ENCODE measurements at regions not wholly inside any gene's neighbourhood (a gene's known extent, or its start where the extent isn't known, plus 50 kb on each side); places are given as distances from the start of the nearest gene placed in this dataset.

DNA sequence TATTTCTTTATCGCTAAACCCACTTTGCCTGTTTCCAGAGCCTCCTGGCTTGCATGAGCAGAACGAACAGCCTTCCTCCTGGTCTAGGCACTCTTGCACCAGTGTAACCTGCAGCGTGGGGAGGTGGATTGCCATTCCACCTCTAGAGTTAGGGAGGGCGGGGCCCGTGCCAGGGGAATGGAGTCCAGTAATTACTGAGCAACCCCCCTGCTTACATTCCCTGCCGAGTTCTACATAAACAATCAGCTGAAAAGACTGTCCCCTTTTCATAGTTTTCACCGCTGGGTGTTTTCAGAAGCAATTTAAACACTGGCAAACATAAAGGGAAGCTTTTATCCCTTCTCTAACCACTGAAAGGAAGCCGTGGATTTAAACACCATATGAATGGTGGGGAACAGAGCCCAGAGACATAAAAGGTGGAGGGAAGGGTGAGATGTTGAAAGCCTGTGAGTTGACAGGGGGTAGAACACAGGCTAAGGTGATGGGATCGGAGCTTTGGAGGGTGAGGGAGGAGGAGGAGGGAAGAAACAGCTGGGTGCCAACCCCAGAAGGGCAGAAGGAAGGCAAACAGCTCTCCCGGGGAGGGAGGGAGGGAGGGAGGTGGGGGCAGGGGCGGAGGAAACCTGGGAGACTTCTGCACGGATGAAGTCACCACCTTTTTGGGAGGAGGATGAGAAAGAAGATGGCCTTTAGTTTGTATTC, 68.0 kb upstream of the WDR26 start:
- no peaks in the 10 kb centered on the region for H3K27me3 ChIP-seq (replicated peaks; ENCODE audit: insufficient read depth)
- TF ChIP-seq EZH2 (IDR thresholded peaks at IDR 0.05; ENCODE audit: insufficient read depth, poor library complexity, severe bottlenecking) (no peak), EZH2phosphoT487 (IDR thresholded peaks at IDR 0.05; ENCODE audit: insufficient read depth, low read depth) (no peak)
- in situ Hi-C loops (cut with MboI), result no loop called here
- no peaks in the 10 kb centered on the region for H3K9me2 ChIP-seq (ENCODE audit: insufficient read depth)
- H3K4me1 ChIP-seq (ENCODE audit: insufficient read depth), result peaks cover 61% of the 10 kb centered on the region
- peaks cover 60% of the 10 kb centered on the region for H3F3A ChIP-seq (ENCODE audit: insufficient read depth)
- no peaks in the 10 kb centered on the region for H4K20me1 ChIP-seq (ENCODE audit: insufficient read depth)
- H2AFZ ChIP-seq, result peak overlapping the region; percentile 82; the same call in 1 of the 2 replicates
- H3K9me3 ChIP-seq (ENCODE audit: low read depth), result no peaks in the 10 kb centered on the region
- no peaks in the 10 kb centered on the region for H3K79me2 ChIP-seq (ENCODE audit: insufficient read depth)
- H3K4me2 ChIP-seq (ENCODE audit: unreplicated experiment), result no peak overlapping the region
- H3K27ac ChIP-seq, result peak overlapping the region; percentile 67; the same call in 1 of the 2 replicates
- no peak overlapping the region for H3K4me3 ChIP-seq
- WGBS, 2 experiments (ENCODE audit: low coverage in 1 of 2, low lambda C conversion rate in 2 of 2, missing lambda C conversion rate in 2 of 2), result 72 to 80% methylated on average over 10 to 12 of the region's 12 CpGs
- H3K9ac ChIP-seq, result peak overlapping the region; percentile 61; the same call in 1 of the 2 replicates
- no peaks in the 10 kb centered on the region for H3K36me3 ChIP-seq (ENCODE audit: low read depth)
- no peak for DNase-seq

DNA sequence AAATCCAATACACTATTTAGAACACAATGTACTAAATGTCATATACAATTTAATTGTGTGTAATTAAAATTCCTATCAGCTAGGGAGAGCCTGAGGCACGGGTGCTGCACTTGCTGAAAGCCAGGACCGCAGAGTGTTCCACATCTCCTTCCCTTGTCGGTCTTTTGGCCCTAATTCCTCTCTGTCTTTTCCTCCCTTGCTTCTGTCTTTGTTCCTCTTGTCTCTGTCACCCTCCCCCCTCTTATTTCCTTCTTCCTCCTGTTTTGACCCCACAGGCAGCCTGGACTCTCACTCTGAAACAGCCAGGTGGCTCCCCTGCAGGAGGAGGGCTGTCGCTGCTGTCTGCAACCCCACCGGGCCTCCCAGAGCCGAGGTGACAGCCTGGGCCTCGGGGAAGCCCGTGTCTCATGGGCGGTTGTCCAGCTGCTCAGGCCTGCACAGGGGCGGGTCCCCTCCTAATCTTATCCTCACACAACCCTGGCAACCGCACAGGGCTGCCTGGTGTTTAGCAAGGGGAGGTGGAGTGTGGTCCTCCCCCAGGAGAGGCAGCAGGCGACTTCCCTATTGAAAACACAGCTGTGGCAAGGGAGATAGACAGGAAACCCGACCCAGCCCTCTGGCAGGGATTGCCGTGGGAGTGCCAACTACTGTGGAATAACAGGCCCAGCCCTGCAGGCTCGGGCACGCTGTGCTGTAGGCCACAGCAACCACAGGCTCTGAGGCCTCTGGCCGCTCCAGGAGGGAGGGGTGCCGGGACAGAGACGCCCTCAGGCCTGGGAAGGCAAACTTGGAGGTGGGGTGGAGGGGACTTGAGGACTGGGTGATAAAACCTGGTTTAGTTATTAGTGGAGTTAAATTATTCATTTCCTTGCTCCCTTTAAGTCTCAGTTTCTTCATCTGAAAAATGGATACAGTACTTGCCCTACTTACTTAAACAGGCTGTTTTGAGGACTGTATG, 68.8 kb upstream of the WDR26 start:
- WGBS, 2 experiments (ENCODE audit: low coverage in 1 of 2, low lambda C conversion rate in 2 of 2, missing lambda C conversion rate in 2 of 2), result 5 to 6% methylated on average over 19 of the region's 19 CpGs
- H3K9ac ChIP-seq, result peak overlapping the region; percentile 61
- TF ChIP-seq EZH2 (IDR thresholded peaks at IDR 0.05; ENCODE audit: insufficient read depth, poor library complexity, severe bottlenecking) (no peak), EZH2phosphoT487 (IDR thresholded peaks at IDR 0.05; ENCODE audit: insufficient read depth, low read depth) (no peak)
- H3K27ac ChIP-seq, result peak overlapping the region; percentile 67
- H3K27me3 ChIP-seq (replicated peaks; ENCODE audit: insufficient read depth), result no peaks in the 10 kb centered on the region
- H2AFZ ChIP-seq, result peak overlapping the region; percentile 82
- no peaks in the 10 kb centered on the region for H3K79me2 ChIP-seq (ENCODE audit: insufficient read depth)
- H3K4me1 ChIP-seq (ENCODE audit: insufficient read depth), result peaks cover 63% of the 10 kb centered on the region
- H3K9me2 ChIP-seq (ENCODE audit: insufficient read depth), result no peaks in the 10 kb centered on the region
- peak; percentile 90 for DNase-seq
- H4K20me1 ChIP-seq (ENCODE audit: insufficient read depth), result no peaks in the 10 kb centered on the region
- in situ Hi-C loops (cut with MboI), result no loop called here
- peaks cover 60% of the 10 kb centered on the region for H3F3A ChIP-seq (ENCODE audit: insufficient read depth)
- H3K36me3 ChIP-seq (ENCODE audit: low read depth), result no peaks in the 10 kb centered on the region
- peak overlapping the region; percentile 57 for H3K4me2 ChIP-seq (ENCODE audit: unreplicated experiment)
- H3K4me3 ChIP-seq, result no peak overlapping the region
- no peaks in the 10 kb centered on the region for H3K9me3 ChIP-seq (ENCODE audit: low read depth)

DNA sequence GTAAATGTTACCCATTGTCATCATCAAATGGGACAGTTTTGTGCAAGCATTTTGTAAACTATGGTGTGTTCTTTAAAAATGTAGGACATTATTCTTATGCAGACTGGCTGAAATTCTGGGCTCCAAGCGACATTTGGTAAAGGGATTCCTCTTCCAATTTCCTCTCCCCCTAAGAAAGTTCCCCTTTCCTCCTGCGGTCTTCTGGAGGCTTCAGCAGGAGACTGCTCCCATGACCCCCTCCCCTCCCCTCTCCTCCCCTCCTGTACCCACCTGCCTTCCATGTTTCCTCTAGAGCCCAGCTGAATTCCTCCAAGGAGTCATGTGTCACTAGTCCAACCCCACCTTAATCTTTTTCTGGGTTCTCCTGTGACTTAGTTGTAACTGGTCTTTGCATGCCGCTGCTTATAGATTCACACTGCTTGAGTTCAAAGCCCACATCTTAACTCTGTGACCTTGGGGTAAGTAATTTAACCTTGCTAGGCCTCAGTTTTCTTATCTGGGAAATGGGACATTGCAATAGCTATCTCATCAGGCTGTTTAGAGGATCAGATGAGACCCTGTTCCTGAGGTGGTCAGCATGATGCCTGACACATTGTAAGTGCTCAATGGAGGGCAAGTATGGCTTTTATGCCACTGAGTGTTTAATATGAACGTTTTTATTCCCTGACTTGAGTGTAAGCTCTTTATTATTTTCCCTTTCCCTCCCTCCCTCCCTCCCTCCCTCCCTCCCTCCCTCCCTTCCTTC, 69.9 kb upstream of the WDR26 start:
- Histone ChIP-seq H2AFZ (peak overlapping the region; percentile 82), H3K9ac (peak overlapping the region; percentile 61)

More for the DNA sequence above, 69.9 kb upstream of the WDR26 start:
- Histone ChIP-seq H3K36me3 (ENCODE audit: low read depth) (no peaks in the 10 kb centered on the region), H3K27ac (peak overlapping the region; percentile 67), H3K4me3 (no peak overlapping the region), H3K9me2 (ENCODE audit: insufficient read depth) (no peaks in the 10 kb centered on the region), H3K27me3 (replicated peaks; ENCODE audit: insufficient read depth) (no peaks in the 10 kb centered on the region), H4K20me1 (ENCODE audit: insufficient read depth) (no peaks in the 10 kb centered on the region), H3K4me1 (ENCODE audit: insufficient read depth) (peaks cover 55% of the 10 kb centered on the region), H3K9me3 (ENCODE audit: low read depth) (no peaks in the 10 kb centered on the region), H3F3A (ENCODE audit: insufficient read depth) (peaks cover 57% of the 10 kb centered on the region), H3K79me2 (ENCODE audit: insufficient read depth) (no peaks in the 10 kb centered on the region), H3K4me2 (ENCODE audit: unreplicated experiment) (peak overlapping the region; percentile 57)
- TF ChIP-seq EZH2 (IDR thresholded peaks at IDR 0.05; ENCODE audit: insufficient read depth, poor library complexity, severe bottlenecking) (no peak), EZH2phosphoT487 (IDR thresholded peaks at IDR 0.05; ENCODE audit: insufficient read depth, low read depth) (no peak)
- in situ Hi-C loops (cut with MboI), result no loop called here
- DNase-seq, result no peak
- WGBS, 2 experiments (ENCODE audit: low coverage in 1 of 2, low lambda C conversion rate in 2 of 2, missing lambda C conversion rate in 2 of 2), result 61 to 73% methylated on average over 3 to 4 of the region's 4 CpGs

Data from GM23248 (cell line).